IMR-90 (cell line): ENCODE measurements at regions not wholly inside any gene's neighbourhood (a gene's known extent, or its start where the extent isn't known, plus 50 kb on each side); places are given as distances from the start of the nearest gene placed in this dataset.

ENCODE experiments used
- ATAC-seq: fragments of 200-7000 bp; cut with Tn5 transposase; 2 replicates; pipeline ENCODE4 v1.9.1; 2020; ENCODE audit warnings: low read depth, mild to moderate bottlenecking, moderate library complexity
- BruUV-seq: library from RNA; stranded (reverse); fragments of 400-500 nt; replicated peaks from 2 replicates; lab custom pipeline; 2021; lab: Mats Ljungman, UMichigan
- CTCF ChIA-PET: fragments of 300-600 bp; formaldehyde crosslinking; extraction: SDS; loops from one replicate; lab custom pipeline; 2021; ENCODE audit warnings: antibody characterized with exemption; lab: Yijun Ruan, JAX
- POLR2A ChIA-PET: fragments of 300-600 bp; sonication (Branson Sonifier 250); formaldehyde crosslinking; loops from one replicate; lab custom pipeline; 2022; ENCODE audit warnings: antibody characterized with exemption; ENCODE audit not compliant: unreplicated experiment; lab: Charles Lee
- DNase-seq: peaks from one replicate; pipeline ENCODE4 v3.0.0; 2013
- H2AFZ ChIP-seq: replicated peaks from 2 replicates; pipeline ENCODE3; 2013; ENCODE audit warnings: low read length, mild to moderate bottlenecking; ENCODE audit not compliant: poor library complexity
- H2AK5ac ChIP-seq: 2 replicates; pipeline ENCODE4 v1.6.1; 2013; ENCODE audit warnings: low read depth, low read length, inconsistent platforms
- H2AK9ac ChIP-seq: replicated peaks from 2 replicates; pipeline ENCODE3; 2013; ENCODE audit warnings: mild to moderate bottlenecking, low read depth, low read length, moderate library complexity; ENCODE audit not compliant: poor library complexity
- H2BK120ac ChIP-seq: 2 replicates; pipeline ENCODE4 v1.6.1; 2013; ENCODE audit warnings: low read depth, low read length, inconsistent platforms
- H2BK15ac ChIP-seq: 3 replicates; pipeline ENCODE4 v1.6.1; 2013; ENCODE audit warnings: low read depth, low read length, inconsistent platforms
- H2BK20ac ChIP-seq: 2 replicates; pipeline ENCODE4 v1.6.1; 2013; ENCODE audit warnings: low read depth, mild to moderate bottlenecking, inconsistent platforms, low read length, moderate library complexity
- H2BK5ac ChIP-seq: 2 replicates; pipeline ENCODE4 v1.6.1; 2013; ENCODE audit warnings: mild to moderate bottlenecking, low read depth, low read length, inconsistent platforms; ENCODE audit not compliant: poor library complexity, severe bottlenecking
- H3K14ac ChIP-seq: replicated peaks from 2 replicates; pipeline ENCODE4 v1.6.1; 2013; ENCODE audit warnings: low read depth, low read length, inconsistent platforms
- H3K18ac ChIP-seq: 2 replicates; pipeline ENCODE4 v1.6.1; 2013; ENCODE audit warnings: low read depth, low read length, control low read depth
- H3K23ac ChIP-seq: 2 replicates; pipeline ENCODE4 v1.6.1; 2013; ENCODE audit warnings: low read depth, low read length, inconsistent platforms
- H3K27ac ChIP-seq: 2 replicates; pipeline ENCODE4 v1.5.1; 2013; ENCODE audit warnings: mild to moderate bottlenecking, control low read depth, low read length; ENCODE audit not compliant: insufficient read depth
- H3K27me3 ChIP-seq: 2 replicates; pipeline ENCODE4 v1.6.1; 2013; ENCODE audit warnings: low read length; ENCODE audit not compliant: control insufficient read depth, insufficient read depth
- H3K36me3 ChIP-seq: 2 replicates; pipeline ENCODE4 v1.6.1; 2013; ENCODE audit warnings: low read length, mixed read lengths; ENCODE audit not compliant: control insufficient read depth, insufficient read depth
- H3K4ac ChIP-seq: 2 replicates; pipeline ENCODE4 v1.6.1; 2013; ENCODE audit warnings: low read depth, low read length, inconsistent platforms
- H3K4me1 ChIP-seq: 2 replicates; pipeline ENCODE4 v1.6.1; 2013; ENCODE audit warnings: low read length, mixed read lengths; ENCODE audit not compliant: control insufficient read depth, insufficient read depth
- H3K4me2 ChIP-seq: 2 replicates; pipeline ENCODE4 v1.6.1; 2013; ENCODE audit warnings: low read depth, mild to moderate bottlenecking, control low read depth, low read length, moderate library complexity
- H3K4me3 ChIP-seq: 2 replicates; pipeline ENCODE4 v1.5.1; 2013; ENCODE audit warnings: low read depth, mild to moderate bottlenecking, control low read depth, low read length, moderate library complexity; ENCODE audit not compliant: insufficient read depth
- H3K56ac ChIP-seq: 2 replicates; pipeline ENCODE4 v1.6.1; 2013; ENCODE audit warnings: low read length, inconsistent platforms; ENCODE audit not compliant: insufficient read depth; ENCODE audit errors: extremely low read depth
- H3K79me1 ChIP-seq, 2 experiments: 2 replicates each; pipeline ENCODE4 v1.6.1; 2013; ENCODE audit warnings: low read length in 2 of 2, inconsistent platforms in 1 of 2, low read depth in 1 of 2
- H3K9ac ChIP-seq: 2 replicates; pipeline ENCODE4 v1.6.1; 2013; ENCODE audit warnings: low read depth, low read length, control low read depth
- H3K9me1 ChIP-seq: 2 replicates; pipeline ENCODE4 v1.6.1; 2013; ENCODE audit warnings: low read length, inconsistent platforms; ENCODE audit not compliant: insufficient read depth
- H3K9me3 ChIP-seq: 2 replicates; pipeline ENCODE4 v1.6.1; 2013; ENCODE audit warnings: low read length; ENCODE audit not compliant: control insufficient read depth, insufficient read depth
- H4K20me1 ChIP-seq: 2 replicates; pipeline ENCODE4 v1.6.1; 2013; ENCODE audit warnings: low read length, inconsistent platforms; ENCODE audit not compliant: insufficient read depth
- H4K5ac ChIP-seq: 2 replicates; pipeline ENCODE4 v1.6.1; 2013; ENCODE audit warnings: mild to moderate bottlenecking, low read depth, low read length, control low read depth
- H4K8ac ChIP-seq, 2 experiments: 2 replicates each; pipeline ENCODE4 v1.6.1; 2013; ENCODE audit warnings: low read depth in 2 of 2, low read length in 2 of 2, control low read depth in 1 of 2, inconsistent platforms in 1 of 2
- H4K91ac ChIP-seq: 2 replicates; pipeline ENCODE4 v1.6.1; 2013; ENCODE audit warnings: low read depth, low read length, inconsistent platforms; ENCODE audit not compliant: insufficient read depth
- BHLHE40 ChIP-seq: fragments of 150-350 bp; IDR thresholded peaks from 2 replicates; pipeline ENCODE4 v1.6.1; 2016; ENCODE audit warnings: mild to moderate bottlenecking, low read depth, low read length
- CEBPB ChIP-seq: IDR thresholded peaks from 2 replicates; pipeline ENCODE4 v1.6.1; 2012; ENCODE audit warnings: low read depth, low read length, improper control_type of control experiment
- CHD1 ChIP-seq: IDR thresholded peaks from 2 replicates; pipeline ENCODE4 v1.6.1; 2012; ENCODE audit warnings: low read depth, low read length, improper control_type of control experiment
- ELK1 ChIP-seq: fragments of 150-350 bp; IDR thresholded peaks from 2 replicates; pipeline ENCODE4 v1.6.1; 2016; ENCODE audit warnings: low read depth, mild to moderate bottlenecking, low read length, moderate library complexity, borderline replicate concordance
- FOS ChIP-seq: fragments of 150-350 bp; IDR thresholded peaks from 2 replicates; pipeline ENCODE4 v1.6.1; 2016; ENCODE audit warnings: low read depth, low read length
- MAFK ChIP-seq: IDR thresholded peaks from 2 replicates; pipeline ENCODE4 v1.6.1; 2012; ENCODE audit warnings: low read depth, low read length, improper control_type of control experiment
- MAZ ChIP-seq: IDR thresholded peaks from 2 replicates; pipeline ENCODE4 v1.6.1; 2012; ENCODE audit warnings: low read depth, mild to moderate bottlenecking, low read length, improper control_type of control experiment, moderate library complexity, borderline replicate concordance
- MXI1 ChIP-seq: IDR thresholded peaks from 2 replicates; pipeline ENCODE4 v1.6.1; 2012; ENCODE audit warnings: low read depth, mild to moderate bottlenecking, low read length, moderate library complexity, borderline replicate concordance
- NFE2L2 ChIP-seq: fragments of 150-350 bp; IDR thresholded peaks from 2 replicates; pipeline ENCODE4 v1.6.1; 2016; ENCODE audit warnings: low read depth, mild to moderate bottlenecking, low read length
- POLR2A ChIP-seq: IDR thresholded peaks from 2 replicates; pipeline ENCODE4 v1.6.1; 2012; ENCODE audit warnings: mild to moderate bottlenecking, low read depth, low read length
- RAD21 ChIP-seq: IDR thresholded peaks from 2 replicates; pipeline ENCODE4 v1.6.1; 2012; ENCODE audit warnings: low read length, improper control_type of control experiment
- RCOR1 ChIP-seq: IDR thresholded peaks from 2 replicates; pipeline ENCODE4 v1.6.1; 2012; ENCODE audit warnings: mild to moderate bottlenecking, low read length, improper control_type of control experiment; ENCODE audit not compliant: insufficient replicate concordance
- RFX5 ChIP-seq: IDR thresholded peaks from 2 replicates; pipeline ENCODE4 v1.8.0; 2012; ENCODE audit warnings: low read depth, mild to moderate bottlenecking, low read length, moderate library complexity
- SMC3 ChIP-seq: fragments of 150-350 bp; IDR thresholded peaks from 2 replicates; pipeline ENCODE4 v1.6.1; 2016; ENCODE audit warnings: low read depth, mild to moderate bottlenecking, antibody characterized with exemption, low read length, moderate library complexity
- WGBS, 2 experiments: methylation state at CpG; one replicate each; pipeline versions ENCODE4 v1.1.5 to v1.1.7; 2013; ENCODE audit warnings: missing lambda C conversion rate in 2 of 2; ENCODE audit not compliant: insufficient read length in 1 of 2; ENCODE audit errors: extremely low coverage in 2 of 2; 5-methylcytosine and 5-hydroxymethylcytosine counted together
- dilution Hi-C: fragments of 300-500 bp; cut with HindIII; formaldehyde crosslinking; loops from one replicate; pipeline ENCODE4 v1.14.3; 2018; ENCODE audit warnings: low sequenced_read_pairs; ENCODE audit not compliant: unreplicated experiment
- in situ Hi-C: fragments of 300-500 bp; cut with MboI; formaldehyde crosslinking; loops from 3 replicates; pipeline ENCODE4 v1.14.3; 2019; ENCODE audit warnings: low sequenced_read_pairs, inconsistent platforms, mixed read lengths
- intact Hi-C: fragments of 100-400 bp; cut with micrococcal nuclease; formaldehyde crosslinking; loops from 2 replicates; pipeline ENCODE4 v1.10.0; 2022
- TF ChIP-seq, protein P1 (sequence below): conservative IDR thresholded peaks from 2 replicates; pipeline ENCODE4 v1.5.1; 2012; ENCODE audit warnings: mild to moderate bottlenecking, low read depth, low read length, improper control_type of control experiment
- TF ChIP-seq, protein P2 (sequence below): fragments of 150-350 bp; IDR thresholded peaks from 2 replicates; pipeline ENCODE4 v1.6.1; 2017; ENCODE audit warnings: mild to moderate bottlenecking, antibody characterized with exemption, low read length, low read depth

DNA sequence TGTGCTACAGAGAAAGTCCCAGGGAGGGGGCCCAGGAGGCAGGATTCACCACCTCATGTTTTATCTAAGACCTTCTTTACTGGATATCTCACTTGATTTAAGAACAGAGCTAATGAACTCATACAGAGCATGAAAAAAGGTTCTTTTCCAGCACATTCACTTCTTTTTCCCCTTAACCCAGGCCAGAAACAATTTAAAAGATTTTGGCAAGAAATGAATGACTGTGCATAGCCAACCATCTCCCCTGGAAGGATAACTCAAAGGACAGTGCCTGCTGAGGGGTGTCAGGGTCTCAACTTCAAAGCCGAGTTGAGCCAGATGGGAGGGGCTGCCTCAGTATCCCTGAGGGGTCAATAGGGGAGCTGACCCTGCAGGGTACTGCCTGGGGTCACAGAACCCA, 253.4 kb downstream of the SOD2 start:
- H3K4me3 ChIP-seq, result no peak overlapping the region
- no peak overlapping the region for H3K27ac ChIP-seq
- H3K36me3 ChIP-seq, result no peaks in the 10 kb centered on the region
- DNase-seq (no peak), ATAC-seq (no peak)
- WGBS, 2 experiments, result no CpG with 5 or more reads among the region's 1 CpG
- no peak overlapping the region for H3K4ac ChIP-seq
- H2AFZ ChIP-seq, result no peak overlapping the region
- intact Hi-C loops, result no loop called here
- no peak overlapping the region for H4K5ac ChIP-seq
- no peaks in the 10 kb centered on the region for H3K79me1 ChIP-seq
- no peaks in the 10 kb centered on the region for H3K4me1 ChIP-seq
- TF ChIP-seq NFE2L2, result no peak
- no peak for TF ChIP-seq RAD21
- TF ChIP-seq, protein P1, sequence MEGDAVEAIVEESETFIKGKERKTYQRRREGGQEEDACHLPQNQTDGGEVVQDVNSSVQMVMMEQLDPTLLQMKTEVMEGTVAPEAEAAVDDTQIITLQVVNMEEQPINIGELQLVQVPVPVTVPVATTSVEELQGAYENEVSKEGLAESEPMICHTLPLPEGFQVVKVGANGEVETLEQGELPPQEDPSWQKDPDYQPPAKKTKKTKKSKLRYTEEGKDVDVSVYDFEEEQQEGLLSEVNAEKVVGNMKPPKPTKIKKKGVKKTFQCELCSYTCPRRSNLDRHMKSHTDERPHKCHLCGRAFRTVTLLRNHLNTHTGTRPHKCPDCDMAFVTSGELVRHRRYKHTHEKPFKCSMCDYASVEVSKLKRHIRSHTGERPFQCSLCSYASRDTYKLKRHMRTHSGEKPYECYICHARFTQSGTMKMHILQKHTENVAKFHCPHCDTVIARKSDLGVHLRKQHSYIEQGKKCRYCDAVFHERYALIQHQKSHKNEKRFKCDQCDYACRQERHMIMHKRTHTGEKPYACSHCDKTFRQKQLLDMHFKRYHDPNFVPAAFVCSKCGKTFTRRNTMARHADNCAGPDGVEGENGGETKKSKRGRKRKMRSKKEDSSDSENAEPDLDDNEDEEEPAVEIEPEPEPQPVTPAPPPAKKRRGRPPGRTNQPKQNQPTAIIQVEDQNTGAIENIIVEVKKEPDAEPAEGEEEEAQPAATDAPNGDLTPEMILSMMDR, result no peak
- no peak for TF ChIP-seq MAFK
- TF ChIP-seq MXI1, result no peak
- no peak for TF ChIP-seq MAZ
- TF ChIP-seq CHD1, result no peak
- TF ChIP-seq, protein P2, sequence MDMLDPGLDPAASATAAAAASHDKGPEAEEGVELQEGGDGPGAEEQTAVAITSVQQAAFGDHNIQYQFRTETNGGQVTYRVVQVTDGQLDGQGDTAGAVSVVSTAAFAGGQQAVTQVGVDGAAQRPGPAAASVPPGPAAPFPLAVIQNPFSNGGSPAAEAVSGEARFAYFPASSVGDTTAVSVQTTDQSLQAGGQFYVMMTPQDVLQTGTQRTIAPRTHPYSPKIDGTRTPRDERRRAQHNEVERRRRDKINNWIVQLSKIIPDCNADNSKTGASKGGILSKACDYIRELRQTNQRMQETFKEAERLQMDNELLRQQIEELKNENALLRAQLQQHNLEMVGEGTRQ, result no peak
- no peak for TF ChIP-seq SMC3
- no peak for TF ChIP-seq RCOR1
- TF ChIP-seq RFX5, result no peak
- no peak for TF ChIP-seq CEBPB
- no peak for TF ChIP-seq ELK1
- TF ChIP-seq POLR2A, result no peak
- no peak for TF ChIP-seq FOS
- no peak for TF ChIP-seq BHLHE40
- no peak overlapping the region for H2BK20ac ChIP-seq
- no peak overlapping the region for H3K56ac ChIP-seq
- dilution Hi-C loops, result no loop called here
- no peak overlapping the region for H4K91ac ChIP-seq
- POLR2A ChIA-PET, result no interaction called here
- no peaks in the 10 kb centered on the region for H3K9me1 ChIP-seq
- no TSS peak for BruUV-seq
- no peaks in the 10 kb centered on the region for H4K20me1 ChIP-seq
- no peak overlapping the region for H2BK5ac ChIP-seq
- no peak overlapping the region for H3K14ac ChIP-seq
- no peak overlapping the region for H3K9ac ChIP-seq
- H4K8ac ChIP-seq, result no peak overlapping the region
- no peak overlapping the region for H2AK9ac ChIP-seq
- H3K23ac ChIP-seq, result no peak overlapping the region
- H3K27me3 ChIP-seq, result no peaks in the 10 kb centered on the region
- no peak overlapping the region for H2BK120ac ChIP-seq
- in situ Hi-C loops, result no loop called here
- H2BK15ac ChIP-seq, result no peak overlapping the region
- CTCF ChIA-PET, result no interaction called here
- no peak overlapping the region for H3K18ac ChIP-seq
- peaks cover 8% of the 10 kb centered on the region for H3K9me3 ChIP-seq
- no peak overlapping the region for H3K4me2 ChIP-seq
- H2AK5ac ChIP-seq, result no peak overlapping the region
